H9 (cell line): ENCODE measurements at regions not wholly inside any gene's neighbourhood (a gene's known extent, or its start where the extent isn't known, plus 50 kb on each side); places are given as distances from the start of the nearest gene placed in this dataset.

Source experiments
- DNase-seq: peaks from one replicate; pipeline ENCODE4 v3.0.0-alpha.2; 2017
- H2AFZ ChIP-seq: one replicate; pipeline ENCODE4 v1.6.1; 2013; ENCODE audit warnings: mild to moderate bottlenecking, low read length, control low read depth, moderate library complexity
- H2AK5ac ChIP-seq: 2 replicates; pipeline ENCODE4 v1.6.1; 2013; ENCODE audit warnings: low read length, control low read depth, mixed read lengths; ENCODE audit not compliant: insufficient read length
- H2BK120ac ChIP-seq: one replicate; pipeline ENCODE4 v1.6.1; 2013; ENCODE audit warnings: low read depth, mild to moderate bottlenecking, low read length, control low read depth, inconsistent platforms; ENCODE audit not compliant: poor library complexity, severe bottlenecking
- H2BK12ac ChIP-seq: 2 replicates; pipeline ENCODE4 v1.6.1; 2013; ENCODE audit warnings: low read length, control low read depth, mixed read lengths, low read depth; ENCODE audit not compliant: insufficient read length
- H2BK15ac ChIP-seq: 2 replicates; pipeline ENCODE4 v1.6.1; 2013; ENCODE audit warnings: low read depth, low read length, control low read depth
- H2BK20ac ChIP-seq: one replicate; pipeline ENCODE4 v1.6.1; 2013; ENCODE audit warnings: low read depth, mild to moderate bottlenecking, low read length, control low read depth, inconsistent platforms; ENCODE audit not compliant: poor library complexity, severe bottlenecking
- H2BK5ac ChIP-seq: 2 replicates; pipeline ENCODE4 v1.6.1; 2013; ENCODE audit warnings: low read length, control low read depth, mixed read lengths; ENCODE audit not compliant: insufficient read length
- H3K14ac ChIP-seq: 2 replicates; pipeline ENCODE4 v1.6.1; 2013; ENCODE audit warnings: low read length, control low read depth; ENCODE audit not compliant: insufficient read depth
- H3K18ac ChIP-seq: 2 replicates; pipeline ENCODE4 v1.6.1; 2013; ENCODE audit warnings: low read depth, mild to moderate bottlenecking, mixed read lengths, low read length, control low read depth; ENCODE audit not compliant: insufficient read length
- H3K23ac ChIP-seq: 2 replicates; pipeline ENCODE4 v1.6.1; 2013; ENCODE audit warnings: low read length, control low read depth, mixed read lengths, low read depth; ENCODE audit not compliant: insufficient read length
- H3K23me2 ChIP-seq: 2 replicates; pipeline ENCODE4 v1.6.1; 2013; ENCODE audit warnings: low read depth, mild to moderate bottlenecking, mixed read lengths, low read length, control low read depth; ENCODE audit not compliant: insufficient read length, poor library complexity, severe bottlenecking
- H3K27ac ChIP-seq: 2 replicates; pipeline ENCODE4 v1.5.1; 2013; ENCODE audit warnings: low read length, control low read depth, mixed read lengths, low read depth; ENCODE audit not compliant: insufficient read length
- H3K27me3 ChIP-seq: 2 replicates; pipeline ENCODE4 v1.6.1; 2013; ENCODE audit warnings: low read length, control low read depth, inconsistent platforms; ENCODE audit not compliant: insufficient read depth
- H3K4ac ChIP-seq: 2 replicates; pipeline ENCODE4 v1.6.1; 2013; ENCODE audit warnings: low read depth, mild to moderate bottlenecking, control low read depth, inconsistent platforms, low read length, moderate library complexity
- H3K4me1 ChIP-seq: 2 replicates; pipeline ENCODE4 v1.6.1; 2013; ENCODE audit warnings: low read length, control low read depth, inconsistent platforms; ENCODE audit not compliant: insufficient read depth
- H3K4me2 ChIP-seq: 2 replicates; pipeline ENCODE4 v1.6.1; 2013; ENCODE audit warnings: low read length, control low read depth, mixed read lengths; ENCODE audit not compliant: insufficient read length, insufficient read depth
- H3K56ac ChIP-seq: 2 replicates; pipeline ENCODE4 v1.6.1; 2013; ENCODE audit warnings: low read depth, mild to moderate bottlenecking, mixed read lengths, low read length, control low read depth; ENCODE audit not compliant: insufficient read length
- H3K79me1 ChIP-seq: 2 replicates; pipeline ENCODE4 v1.6.1; 2013; ENCODE audit warnings: low read depth, mild to moderate bottlenecking, moderate library complexity, low read length, control low read depth, inconsistent platforms; ENCODE audit not compliant: insufficient read depth, poor library complexity, severe bottlenecking
- H3K79me2 ChIP-seq: 2 replicates; pipeline ENCODE4 v1.6.1; 2013; ENCODE audit warnings: low read length, control low read depth, inconsistent platforms; ENCODE audit not compliant: insufficient read depth
- H3K9ac ChIP-seq: 2 replicates; pipeline ENCODE4 v1.6.1; 2013; ENCODE audit warnings: low read length, control low read depth, mixed read lengths; ENCODE audit not compliant: insufficient read length; ENCODE audit errors: extremely low read depth
- H3K9me3 ChIP-seq: one replicate; pipeline ENCODE4 v1.6.1; 2013; ENCODE audit warnings: low read depth, low read length, inconsistent platforms; ENCODE audit not compliant: control insufficient read depth
- H3T11ph ChIP-seq: one replicate; pipeline ENCODE4 v1.6.1; 2013; ENCODE audit warnings: mild to moderate bottlenecking, low read length, control low read depth, inconsistent platforms
- H4K20me1 ChIP-seq: one replicate; pipeline ENCODE4 v1.6.1; 2013; ENCODE audit not compliant: control insufficient read depth, insufficient read length, insufficient read depth
- H4K5ac ChIP-seq: 2 replicates; pipeline ENCODE4 v1.6.1; 2013; ENCODE audit warnings: low read depth, mild to moderate bottlenecking, mixed read lengths, low read length, control low read depth; ENCODE audit not compliant: insufficient read length
- H4K8ac ChIP-seq: replicated peaks from 2 replicates; pipeline ENCODE4 v1.6.1; 2013; ENCODE audit warnings: low read length, control low read depth, mixed read lengths, low read depth; ENCODE audit not compliant: insufficient read length
- H4K91ac ChIP-seq: 2 replicates; pipeline ENCODE4 v1.6.1; 2013; ENCODE audit warnings: low read depth, mild to moderate bottlenecking, moderate library complexity, mixed read lengths, low read length, control low read depth; ENCODE audit not compliant: insufficient read length
- H3K27ac Mint-ChIP-seq, 3 experiments: 2 replicates in 2 of 3; 3 replicates in 1 of 3; pipeline ENCODE4 v1.8.0; 2020 to 2021; ENCODE audit warnings: mixed read lengths in 3 of 3, mild to moderate bottlenecking in 1 of 3, moderate library complexity in 1 of 3
- H3K27me3 Mint-ChIP-seq: 2 replicates; pipeline ENCODE4 v1.8.0; 2021; ENCODE audit warnings: low read depth, mild to moderate bottlenecking, moderate library complexity, mixed read lengths
- H3K36me3 Mint-ChIP-seq, 3 experiments: 2 replicates in 2 of 3; 3 replicates in 1 of 3; pipeline ENCODE4 v1.8.0; 2020 to 2021; ENCODE audit warnings: low read depth in 3 of 3, mixed read lengths in 3 of 3; ENCODE audit not compliant: insufficient read depth in 1 of 3
- H3K4me1 Mint-ChIP-seq, 2 experiments: 2 replicates each; pipeline ENCODE4 v1.8.0; 2020; ENCODE audit warnings: mixed read lengths in 2 of 2
- H3K4me3 Mint-ChIP-seq, 2 experiments: 2 replicates in 1 of 2; 3 replicates in 1 of 2; pipeline ENCODE4 v1.8.0; 2020 to 2021; ENCODE audit warnings: mild to moderate bottlenecking in 2 of 2, mixed read lengths in 2 of 2, moderate library complexity in 1 of 2
- H3K9me3 Mint-ChIP-seq, 2 experiments: 2 replicates in 1 of 2; 3 replicates in 1 of 2; pipeline ENCODE4 v1.8.0; 2020; ENCODE audit warnings: mild to moderate bottlenecking in 2 of 2, mixed read lengths in 2 of 2, moderate library complexity in 1 of 2
- WGBS: extraction: QIAGEN DNeasy Blood & Tissue Kit; methylation state at CpG from one replicate; pipeline ENCODE4 v1.1.7; 2013; ENCODE audit warnings: missing lambda C conversion rate, low lambda C conversion rate, mixed read lengths; ENCODE audit not compliant: insufficient read length; ENCODE audit errors: extremely low coverage; 5-methylcytosine and 5-hydroxymethylcytosine counted together
- TF ChIP-seq, protein P1 (sequence below): fragments of 200-600 bp; sonication (generic); conservative IDR thresholded peaks from 3 replicates; pipeline ENCODE4 v1.8.0; 2021; ENCODE audit warnings: antibody characterized with exemption, mild to moderate bottlenecking

DNA sequence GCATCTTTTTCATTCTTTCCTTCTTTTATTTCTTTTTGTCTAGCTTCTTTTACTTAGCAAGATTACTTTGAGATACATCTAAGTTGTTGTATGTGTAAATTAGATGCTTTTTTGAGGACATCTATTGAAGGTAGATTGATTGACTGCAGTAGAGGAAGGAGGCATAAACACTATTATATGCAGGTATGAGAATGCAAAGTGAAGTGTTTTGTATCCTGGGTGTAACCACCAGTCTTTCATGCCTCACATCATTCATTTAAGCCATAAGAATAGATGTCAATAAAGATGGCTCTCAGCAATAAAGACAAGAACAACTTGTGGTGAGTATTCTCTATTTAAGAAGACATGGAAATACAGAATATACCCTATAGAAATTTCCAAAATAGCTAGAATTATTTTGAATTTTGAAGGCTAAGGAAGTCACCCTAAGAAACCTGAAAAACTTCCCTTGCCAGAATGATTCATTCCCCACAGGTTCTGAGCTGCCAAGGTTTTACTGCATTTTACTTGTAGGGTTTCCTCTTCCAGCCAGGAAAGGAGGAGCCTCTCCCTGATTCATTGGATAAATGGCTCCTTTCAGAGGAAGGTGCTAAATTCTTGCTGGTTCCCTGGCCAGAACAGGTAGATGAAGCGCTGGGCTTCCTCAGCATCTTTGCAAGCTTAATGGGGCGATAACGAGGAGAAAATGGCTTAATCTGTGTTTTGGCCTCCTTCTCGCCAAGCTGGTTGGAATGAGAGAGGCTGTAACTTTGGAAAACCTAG, 279.8 kb upstream of the SLC14A2 start:
- no peak overlapping the region for H3K18ac ChIP-seq
- H2AFZ ChIP-seq = no peak overlapping the region
- no peak overlapping the region for H3K27ac Mint-ChIP-seq
- no peak overlapping the region for H2BK5ac ChIP-seq
- no peak overlapping the region for H2BK120ac ChIP-seq
- no peak overlapping the region for H3K23ac ChIP-seq
- H3T11ph ChIP-seq = no peak overlapping the region
- H2BK12ac ChIP-seq = no peak overlapping the region
- TF ChIP-seq, protein P1, sequence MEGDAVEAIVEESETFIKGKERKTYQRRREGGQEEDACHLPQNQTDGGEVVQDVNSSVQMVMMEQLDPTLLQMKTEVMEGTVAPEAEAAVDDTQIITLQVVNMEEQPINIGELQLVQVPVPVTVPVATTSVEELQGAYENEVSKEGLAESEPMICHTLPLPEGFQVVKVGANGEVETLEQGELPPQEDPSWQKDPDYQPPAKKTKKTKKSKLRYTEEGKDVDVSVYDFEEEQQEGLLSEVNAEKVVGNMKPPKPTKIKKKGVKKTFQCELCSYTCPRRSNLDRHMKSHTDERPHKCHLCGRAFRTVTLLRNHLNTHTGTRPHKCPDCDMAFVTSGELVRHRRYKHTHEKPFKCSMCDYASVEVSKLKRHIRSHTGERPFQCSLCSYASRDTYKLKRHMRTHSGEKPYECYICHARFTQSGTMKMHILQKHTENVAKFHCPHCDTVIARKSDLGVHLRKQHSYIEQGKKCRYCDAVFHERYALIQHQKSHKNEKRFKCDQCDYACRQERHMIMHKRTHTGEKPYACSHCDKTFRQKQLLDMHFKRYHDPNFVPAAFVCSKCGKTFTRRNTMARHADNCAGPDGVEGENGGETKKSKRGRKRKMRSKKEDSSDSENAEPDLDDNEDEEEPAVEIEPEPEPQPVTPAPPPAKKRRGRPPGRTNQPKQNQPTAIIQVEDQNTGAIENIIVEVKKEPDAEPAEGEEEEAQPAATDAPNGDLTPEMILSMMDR = no peak
- whole genome bisulfite sequencing = no CpG with 5 or more reads among the region's 4 CpGs
- H3K27me3 ChIP-seq = no peaks in the 10 kb centered on the region
- no peak overlapping the region for H3K56ac ChIP-seq
- no peak overlapping the region for H4K5ac ChIP-seq
- no peak overlapping the region for H3K4me2 ChIP-seq
- H3K36me3 Mint-ChIP-seq = no peaks in the 10 kb centered on the region; a peak in 1 of 7 replicates
- H2AK5ac ChIP-seq = no peak overlapping the region
- H3K23me2 ChIP-seq = no peaks in the 10 kb centered on the region
- H3K9ac ChIP-seq = no peak overlapping the region
- no peak overlapping the region for H3K4ac ChIP-seq
- no peak overlapping the region for H3K4me3 Mint-ChIP-seq
- H3K4me1 ChIP-seq = no peaks in the 10 kb centered on the region
- H3K4me1 Mint-ChIP-seq = no peaks in the 10 kb centered on the region
- no peaks in the 10 kb centered on the region; the same call in 1 of the 2 replicates for H3K27me3 Mint-ChIP-seq
- H3K27ac ChIP-seq = no peak overlapping the region
- no peaks in the 10 kb centered on the region for H3K9me3 ChIP-seq
- H2BK20ac ChIP-seq = no peak overlapping the region
- no peaks in the 10 kb centered on the region for H3K79me1 ChIP-seq
- H2BK15ac ChIP-seq = no peak overlapping the region
- no peak overlapping the region for H4K91ac ChIP-seq
- no peaks in the 10 kb centered on the region for H3K79me2 ChIP-seq
- H4K8ac ChIP-seq = no peak overlapping the region
- H3K14ac ChIP-seq = no peak overlapping the region
- 0 out of 5 replicates have a peak, but pooled peaks cover 0 to 3% of the 10 kb centered on the region in 2 experiments for H3K9me3 Mint-ChIP-seq
- DNase-seq = peak; percentile 32
- no peaks in the 10 kb centered on the region for H4K20me1 ChIP-seq
